Osteocyte (in vitro differentiated cells): ENCODE measurements at regions not wholly inside any gene's neighbourhood (a gene's known extent, or its start where the extent isn't known, plus 50 kb on each side); places are given as distances from the start of the nearest gene placed in this dataset.
"Not testable (repeated sequence)": the region's sequence is repeated elsewhere in the genome, so short reads cannot be mapped to it uniquely, and the experiment has no call there.

Source experiments
- DNase-seq: peaks from one replicate; pipeline ENCODE4 v3.0.0; 2021; ENCODE audit warnings: mixed read lengths; ENCODE audit not compliant: unreplicated experiment; ENCODE audit errors: extremely low spot score
- H3K27ac Mint-ChIP-seq: one replicate; pipeline ENCODE4 v1.8.0; 2021; ENCODE audit warnings: mild to moderate bottlenecking, mixed read lengths; ENCODE audit not compliant: unreplicated experiment
- H3K27me3 Mint-ChIP-seq: one replicate; pipeline ENCODE4 v1.8.0; 2021; ENCODE audit warnings: mixed read lengths; ENCODE audit not compliant: unreplicated experiment
- H3K36me3 Mint-ChIP-seq: one replicate; pipeline ENCODE4 v1.8.0; 2021; ENCODE audit warnings: mixed read lengths; ENCODE audit not compliant: unreplicated experiment
- H3K4me1 Mint-ChIP-seq: one replicate; pipeline ENCODE4 v1.8.0; 2021; ENCODE audit warnings: mixed read lengths; ENCODE audit not compliant: unreplicated experiment
- H3K4me3 Mint-ChIP-seq: one replicate; pipeline ENCODE4 v1.8.0; 2021; ENCODE audit warnings: mild to moderate bottlenecking, moderate library complexity, mixed read lengths; ENCODE audit not compliant: unreplicated experiment
- H3K9me3 Mint-ChIP-seq: one replicate; pipeline ENCODE4 v1.8.0; 2021; ENCODE audit warnings: mixed read lengths; ENCODE audit not compliant: unreplicated experiment
- TF ChIP-seq, protein P1 (sequence below): fragments of 200-600 bp; sonication (generic); IDR thresholded peaks from 2 replicates; pipeline ENCODE4 v1.5.0; 2021; ENCODE audit warnings: antibody characterized with exemption, mild to moderate bottlenecking, moderate library complexity

GRCh38 chr2:216932863-216933548, 73.1 kb upstream of the TNP1 start:
- peaks cover 4% of the 10 kb centered on the region for H3K27me3 Mint-ChIP-seq
- no peak overlapping the region for H3K27ac Mint-ChIP-seq
- H3K4me3 Mint-ChIP-seq = no peak overlapping the region
- no peaks in the 10 kb centered on the region for H3K36me3 Mint-ChIP-seq
- no peak for DNase-seq
- TF ChIP-seq, protein P1, sequence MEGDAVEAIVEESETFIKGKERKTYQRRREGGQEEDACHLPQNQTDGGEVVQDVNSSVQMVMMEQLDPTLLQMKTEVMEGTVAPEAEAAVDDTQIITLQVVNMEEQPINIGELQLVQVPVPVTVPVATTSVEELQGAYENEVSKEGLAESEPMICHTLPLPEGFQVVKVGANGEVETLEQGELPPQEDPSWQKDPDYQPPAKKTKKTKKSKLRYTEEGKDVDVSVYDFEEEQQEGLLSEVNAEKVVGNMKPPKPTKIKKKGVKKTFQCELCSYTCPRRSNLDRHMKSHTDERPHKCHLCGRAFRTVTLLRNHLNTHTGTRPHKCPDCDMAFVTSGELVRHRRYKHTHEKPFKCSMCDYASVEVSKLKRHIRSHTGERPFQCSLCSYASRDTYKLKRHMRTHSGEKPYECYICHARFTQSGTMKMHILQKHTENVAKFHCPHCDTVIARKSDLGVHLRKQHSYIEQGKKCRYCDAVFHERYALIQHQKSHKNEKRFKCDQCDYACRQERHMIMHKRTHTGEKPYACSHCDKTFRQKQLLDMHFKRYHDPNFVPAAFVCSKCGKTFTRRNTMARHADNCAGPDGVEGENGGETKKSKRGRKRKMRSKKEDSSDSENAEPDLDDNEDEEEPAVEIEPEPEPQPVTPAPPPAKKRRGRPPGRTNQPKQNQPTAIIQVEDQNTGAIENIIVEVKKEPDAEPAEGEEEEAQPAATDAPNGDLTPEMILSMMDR = no peak
- H3K4me1 Mint-ChIP-seq = no peaks in the 10 kb centered on the region
- H3K9me3 Mint-ChIP-seq = no peaks in the 10 kb centered on the region

DNA sequence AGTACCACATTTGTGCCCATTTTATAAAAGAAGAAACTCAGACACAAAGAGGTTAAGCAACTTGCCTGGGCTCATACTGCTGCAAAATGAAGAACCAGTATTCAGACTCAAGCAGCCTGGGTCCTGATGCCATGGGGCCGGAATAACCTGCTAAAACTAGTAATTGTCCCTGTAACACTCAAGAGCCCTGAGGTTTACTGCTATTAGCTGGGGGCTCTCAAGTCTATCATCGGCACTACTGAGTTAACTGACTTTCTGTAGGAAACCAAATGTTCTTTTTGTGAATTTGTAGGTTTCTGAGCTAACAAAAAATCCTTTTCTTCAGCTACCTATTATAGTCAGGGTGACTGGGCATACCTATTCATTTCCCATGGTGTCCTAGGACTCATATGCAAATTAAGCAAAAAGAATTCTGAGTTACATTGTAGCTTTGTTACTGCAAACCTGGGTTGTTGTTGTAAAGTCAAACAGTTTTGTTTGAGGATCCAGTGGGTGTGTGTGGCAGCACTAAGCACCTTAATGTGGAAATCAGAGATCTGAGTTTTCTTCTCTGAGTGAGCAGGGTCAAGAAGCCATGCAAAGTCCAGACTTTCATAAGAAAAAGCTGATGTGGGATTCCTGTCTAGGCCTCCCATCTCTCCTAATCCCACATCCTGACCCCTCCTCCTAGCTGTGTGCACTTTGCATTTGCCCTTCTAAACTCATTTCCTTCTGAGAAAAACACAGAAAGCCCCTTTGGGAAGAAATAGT, 72.4 kb upstream of the TNP1 start:
- Mint-ChIP-seq H3K36me3 (no peaks in the 10 kb centered on the region), H3K4me1 (no peaks in the 10 kb centered on the region), H3K27me3 (peaks cover 4% of the 10 kb centered on the region), H3K9me3 (no peaks in the 10 kb centered on the region), H3K4me3 (no peak overlapping the region), H3K27ac (no peak overlapping the region)
- DNase-seq = no peak
- TF ChIP-seq, protein P1 = no peak

- Mint-ChIP-seq H3K27ac (no peak overlapping the region), H3K9me3 (no peaks in the 10 kb centered on the region), H3K36me3 (no peaks in the 10 kb centered on the region), H3K4me1 (no peaks in the 10 kb centered on the region), H3K4me3 (no peak overlapping the region), H3K27me3 (peaks cover 3% of the 10 kb centered on the region)
- DNase-seq = no peak
- TF ChIP-seq, protein P1 = no peak
Measured at GRCh38 chr2:216930716-216931115, 70.9 kb upstream of the TNP1 start.

DNA sequence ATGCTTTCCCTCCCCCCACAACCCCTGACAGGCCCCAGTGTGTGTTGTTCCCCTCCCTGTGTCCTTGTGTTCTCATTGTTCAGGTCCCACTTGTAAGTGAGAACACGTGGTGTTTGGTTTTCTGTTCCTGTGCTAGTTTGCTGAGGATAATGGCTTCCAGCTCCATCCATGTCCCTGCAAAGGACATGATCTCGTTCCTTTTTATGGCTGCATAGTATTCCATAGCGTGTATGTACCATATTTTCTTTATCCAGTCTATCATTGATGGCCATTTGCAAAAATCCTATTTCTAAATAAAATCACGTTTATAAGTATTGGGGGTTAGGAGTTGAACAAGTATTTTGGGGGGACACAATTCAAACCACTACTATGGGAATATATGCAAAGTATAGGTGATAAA, 69.5 kb upstream of the TNP1 start:
- H3K9me3 Mint-ChIP-seq, DNase-seq, H3K36me3 Mint-ChIP-seq, H3K4me3 Mint-ChIP-seq, H3K27ac Mint-ChIP-seq, H3K27me3 Mint-ChIP-seq, H3K4me1 Mint-ChIP-seq: not testable (repeated sequence)

- Mint-ChIP-seq H3K4me1 (no peaks in the 10 kb centered on the region), H3K9me3 (no peaks in the 10 kb centered on the region), H3K27ac (no peak overlapping the region), H3K27me3 (peaks cover 3% of the 10 kb centered on the region), H3K4me3 (no peak overlapping the region), H3K36me3 (no peaks in the 10 kb centered on the region)
- DNase-seq = no peak
- TF ChIP-seq, protein P1 = no peak
Measured at GRCh38 chr2:216927163-216927562, 67.3 kb upstream of the TNP1 start.
